IMR-90 (cell line): ENCODE measurements at regions not wholly inside any gene's neighbourhood (a gene's known extent, or its start where the extent isn't known, plus 50 kb on each side); places are given as distances from the start of the nearest gene placed in this dataset.

ENCODE experiments used
- ATAC-seq: fragments of 200-7000 bp; cut with Tn5 transposase; 2 replicates; pipeline ENCODE4 v1.9.1; 2020; ENCODE audit warnings: low read depth, mild to moderate bottlenecking, moderate library complexity
- BruUV-seq: library from RNA; stranded (reverse); fragments of 400-500 nt; replicated peaks from 2 replicates; lab custom pipeline; 2021; lab: Mats Ljungman, UMichigan
- CTCF ChIA-PET: fragments of 300-600 bp; formaldehyde crosslinking; extraction: SDS; loops from one replicate; lab custom pipeline; 2021; ENCODE audit warnings: antibody characterized with exemption; lab: Yijun Ruan, JAX
- POLR2A ChIA-PET: fragments of 300-600 bp; sonication (Branson Sonifier 250); formaldehyde crosslinking; loops from one replicate; lab custom pipeline; 2022; ENCODE audit warnings: antibody characterized with exemption; ENCODE audit not compliant: unreplicated experiment; lab: Charles Lee
- DNase-seq: peaks from one replicate; pipeline ENCODE4 v3.0.0; 2013
- H2AFZ ChIP-seq: replicated peaks from 2 replicates; pipeline ENCODE3; 2013; ENCODE audit warnings: low read length, mild to moderate bottlenecking; ENCODE audit not compliant: poor library complexity
- H2AK5ac ChIP-seq: 2 replicates; pipeline ENCODE4 v1.6.1; 2013; ENCODE audit warnings: low read depth, low read length, inconsistent platforms
- H2AK9ac ChIP-seq: replicated peaks from 2 replicates; pipeline ENCODE3; 2013; ENCODE audit warnings: mild to moderate bottlenecking, low read depth, low read length, moderate library complexity; ENCODE audit not compliant: poor library complexity
- H2BK120ac ChIP-seq: 2 replicates; pipeline ENCODE4 v1.6.1; 2013; ENCODE audit warnings: low read depth, low read length, inconsistent platforms
- H2BK15ac ChIP-seq: 3 replicates; pipeline ENCODE4 v1.6.1; 2013; ENCODE audit warnings: low read depth, low read length, inconsistent platforms
- H2BK20ac ChIP-seq: 2 replicates; pipeline ENCODE4 v1.6.1; 2013; ENCODE audit warnings: low read depth, mild to moderate bottlenecking, inconsistent platforms, low read length, moderate library complexity
- H2BK5ac ChIP-seq: 2 replicates; pipeline ENCODE4 v1.6.1; 2013; ENCODE audit warnings: mild to moderate bottlenecking, low read depth, low read length, inconsistent platforms; ENCODE audit not compliant: poor library complexity, severe bottlenecking
- H3K14ac ChIP-seq: replicated peaks from 2 replicates; pipeline ENCODE4 v1.6.1; 2013; ENCODE audit warnings: low read depth, low read length, inconsistent platforms
- H3K18ac ChIP-seq: 2 replicates; pipeline ENCODE4 v1.6.1; 2013; ENCODE audit warnings: low read depth, low read length, control low read depth
- H3K23ac ChIP-seq: 2 replicates; pipeline ENCODE4 v1.6.1; 2013; ENCODE audit warnings: low read depth, low read length, inconsistent platforms
- H3K27ac ChIP-seq: 2 replicates; pipeline ENCODE4 v1.5.1; 2013; ENCODE audit warnings: mild to moderate bottlenecking, control low read depth, low read length; ENCODE audit not compliant: insufficient read depth
- H3K27me3 ChIP-seq: 2 replicates; pipeline ENCODE4 v1.6.1; 2013; ENCODE audit warnings: low read length; ENCODE audit not compliant: control insufficient read depth, insufficient read depth
- H3K36me3 ChIP-seq: 2 replicates; pipeline ENCODE4 v1.6.1; 2013; ENCODE audit warnings: low read length, mixed read lengths; ENCODE audit not compliant: control insufficient read depth, insufficient read depth
- H3K4ac ChIP-seq: 2 replicates; pipeline ENCODE4 v1.6.1; 2013; ENCODE audit warnings: low read depth, low read length, inconsistent platforms
- H3K4me1 ChIP-seq: 2 replicates; pipeline ENCODE4 v1.6.1; 2013; ENCODE audit warnings: low read length, mixed read lengths; ENCODE audit not compliant: control insufficient read depth, insufficient read depth
- H3K4me2 ChIP-seq: 2 replicates; pipeline ENCODE4 v1.6.1; 2013; ENCODE audit warnings: low read depth, mild to moderate bottlenecking, control low read depth, low read length, moderate library complexity
- H3K4me3 ChIP-seq: 2 replicates; pipeline ENCODE4 v1.5.1; 2013; ENCODE audit warnings: low read depth, mild to moderate bottlenecking, control low read depth, low read length, moderate library complexity; ENCODE audit not compliant: insufficient read depth
- H3K56ac ChIP-seq: 2 replicates; pipeline ENCODE4 v1.6.1; 2013; ENCODE audit warnings: low read length, inconsistent platforms; ENCODE audit not compliant: insufficient read depth; ENCODE audit errors: extremely low read depth
- H3K79me1 ChIP-seq, 2 experiments: 2 replicates each; pipeline ENCODE4 v1.6.1; 2013; ENCODE audit warnings: low read length in 2 of 2, inconsistent platforms in 1 of 2, low read depth in 1 of 2
- H3K9ac ChIP-seq: 2 replicates; pipeline ENCODE4 v1.6.1; 2013; ENCODE audit warnings: low read depth, low read length, control low read depth
- H3K9me1 ChIP-seq: 2 replicates; pipeline ENCODE4 v1.6.1; 2013; ENCODE audit warnings: low read length, inconsistent platforms; ENCODE audit not compliant: insufficient read depth
- H3K9me3 ChIP-seq: 2 replicates; pipeline ENCODE4 v1.6.1; 2013; ENCODE audit warnings: low read length; ENCODE audit not compliant: control insufficient read depth, insufficient read depth
- H4K20me1 ChIP-seq: 2 replicates; pipeline ENCODE4 v1.6.1; 2013; ENCODE audit warnings: low read length, inconsistent platforms; ENCODE audit not compliant: insufficient read depth
- H4K5ac ChIP-seq: 2 replicates; pipeline ENCODE4 v1.6.1; 2013; ENCODE audit warnings: mild to moderate bottlenecking, low read depth, low read length, control low read depth
- H4K8ac ChIP-seq, 2 experiments: 2 replicates each; pipeline ENCODE4 v1.6.1; 2013; ENCODE audit warnings: low read depth in 2 of 2, low read length in 2 of 2, control low read depth in 1 of 2, inconsistent platforms in 1 of 2
- H4K91ac ChIP-seq: 2 replicates; pipeline ENCODE4 v1.6.1; 2013; ENCODE audit warnings: low read depth, low read length, inconsistent platforms; ENCODE audit not compliant: insufficient read depth
- BHLHE40 ChIP-seq: fragments of 150-350 bp; IDR thresholded peaks from 2 replicates; pipeline ENCODE4 v1.6.1; 2016; ENCODE audit warnings: mild to moderate bottlenecking, low read depth, low read length
- FOS ChIP-seq: fragments of 150-350 bp; IDR thresholded peaks from 2 replicates; pipeline ENCODE4 v1.6.1; 2016; ENCODE audit warnings: low read depth, low read length
- WGBS, 2 experiments: methylation state at CpG; one replicate each; pipeline versions ENCODE4 v1.1.5 to v1.1.7; 2013; ENCODE audit warnings: missing lambda C conversion rate in 2 of 2; ENCODE audit not compliant: insufficient read length in 1 of 2; ENCODE audit errors: extremely low coverage in 2 of 2; 5-methylcytosine and 5-hydroxymethylcytosine counted together
- dilution Hi-C: fragments of 300-500 bp; cut with HindIII; formaldehyde crosslinking; loops from one replicate; pipeline ENCODE4 v1.14.3; 2018; ENCODE audit warnings: low sequenced_read_pairs; ENCODE audit not compliant: unreplicated experiment
- in situ Hi-C: fragments of 300-500 bp; cut with MboI; formaldehyde crosslinking; loops from 3 replicates; pipeline ENCODE4 v1.14.3; 2019; ENCODE audit warnings: low sequenced_read_pairs, inconsistent platforms, mixed read lengths
- intact Hi-C: fragments of 100-400 bp; cut with micrococcal nuclease; formaldehyde crosslinking; loops from 2 replicates; pipeline ENCODE4 v1.10.0; 2022

DNA sequence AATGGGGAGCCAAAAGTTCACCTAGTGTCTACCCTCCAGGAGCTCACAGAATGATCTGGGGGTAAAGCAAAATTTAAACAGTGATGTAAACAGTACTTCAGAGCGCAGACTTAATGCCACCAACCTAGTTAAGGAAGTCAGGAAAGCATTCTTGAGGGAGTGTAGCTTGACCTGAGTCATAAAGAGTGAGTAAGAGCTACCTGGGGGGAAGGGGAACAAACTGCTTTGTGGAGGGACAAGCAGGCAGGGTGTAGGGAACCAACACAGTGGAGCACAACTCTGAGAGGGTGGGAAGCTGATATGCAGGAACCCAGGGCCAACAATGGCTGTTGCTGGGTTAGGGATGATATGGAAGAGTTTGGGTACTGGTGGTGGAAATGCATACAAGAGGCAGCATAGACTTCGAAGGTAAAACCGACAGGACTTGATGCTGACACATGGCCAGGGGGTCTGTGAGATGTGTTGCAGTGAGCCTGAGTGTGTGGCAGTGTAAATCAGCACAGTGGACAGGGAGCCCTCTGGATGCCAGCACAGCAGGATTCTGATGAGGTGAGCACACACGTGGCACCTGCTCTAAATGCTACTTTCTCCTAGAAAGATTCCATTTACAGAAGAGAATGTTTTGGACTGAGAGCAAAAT is 58.3 kb upstream of the CYP2D6 start:
- Histone ChIP-seq H2AFZ (peak overlapping the region; percentile 16), H4K91ac (no peak overlapping the region), H3K4me3 (no peak overlapping the region), H3K18ac (no peak overlapping the region), H3K9me1 (peaks cover 17% of the 10 kb centered on the region), H2BK120ac (no peak overlapping the region), H2AK5ac (peak overlapping the region; percentile 54; the same call in 1 of the 2 replicates), H3K56ac (no peak overlapping the region), H2BK20ac (no peak overlapping the region), H2BK5ac (no peak overlapping the region), H2BK15ac (no peak overlapping the region), H3K27ac (no peak overlapping the region), H4K20me1 (peaks cover 67% of the 10 kb centered on the region), H3K79me1 (peaks cover 18 to 69% of the 10 kb centered on the region in 2 experiments), H3K4me2 (no peak overlapping the region), H2AK9ac (no peak overlapping the region), H3K4ac (no peak overlapping the region), H3K9me3 (no peaks in the 10 kb centered on the region), H3K14ac (peak overlapping the region; percentile 52; the same call in 1 of the 2 replicates), H3K23ac (peak overlapping the region; percentile 31; the same call in 1 of the 2 replicates), H3K27me3 (no peaks in the 10 kb centered on the region), H3K36me3 (no peaks in the 10 kb centered on the region), H4K8ac (no peak overlapping the region), H3K4me1 (peaks cover 9% of the 10 kb centered on the region), H3K9ac (no peak overlapping the region), H4K5ac (no peak overlapping the region)
- ChIA-PET POLR2A (no interaction called here), CTCF (interaction anchor here (0.6 kb wide), 2 partner anchors 11 to 15 kb away, joined by 4 to 6 read pairs; no protein-coding TSS in a partner anchor)
- dilution Hi-C loops (no loop called here), in situ Hi-C loops (no loop called here), intact Hi-C loops (loop anchor here (5.0 kb wide), 1 partner anchor 43 kb away; no protein-coding TSS in a partner anchor)
- no TSS peak for BruUV-seq
- DNase-seq (peak; percentile 55), ATAC-seq (peak; percentile 54)
- 76% methylated on average over 2 of the region's 4 CpGs; no CpG with 5 or more reads in 1 of the 2 experiments for WGBS, 2 experiments
- TF ChIP-seq BHLHE40 = no peak
- TF ChIP-seq FOS = 0 out of 2 replicates have a peak, but pooled peaks have one; percentile 7
